ENCODE measurements at regions not wholly inside any gene's neighbourhood (a gene's known extent, or its start where the extent isn't known, plus 50 kb on each side); places are given as distances from the start of the nearest gene placed in this dataset.

GRCh38 chr5:61884252-61884855 is 421.7 kb upstream of the KIF2A start:
- TF ChIP-seq PPARA (CRISPR knock-in tag; IDR thresholded peaks at IDR 0.05; ENCODE audit: borderline replicate concordance) (no peak), RARB (CRISPR knock-in tag; IDR thresholded peaks at IDR 0.05) (no peak), ZNF70 (CRISPR knock-in tag; IDR thresholded peaks at IDR 0.05) (no peak), PATZ1 (CRISPR knock-in tag; IDR thresholded peaks at IDR 0.05; ENCODE audit: borderline replicate concordance) (no peak)
- ATAC-seq = no peak

- TF ChIP-seq TOX (CRISPR knock-in tag; IDR thresholded peaks at IDR 0.05; ENCODE audit: borderline replicate concordance) (no peak), ZNF8 (CRISPR knock-in tag; IDR thresholded peaks at IDR 0.05) (no peak), CSRNP3 (CRISPR knock-in tag; IDR thresholded peaks at IDR 0.05) (no peak), PATZ1 (CRISPR knock-in tag; IDR thresholded peaks at IDR 0.05; ENCODE audit: borderline replicate concordance) (no peak), TCF4 (CRISPR knock-in tag; IDR thresholded peaks at IDR 0.05; ENCODE audit: borderline replicate concordance) (no peak), CSDC2 (CRISPR knock-in tag; IDR thresholded peaks at IDR 0.05) (no peak)
- no peak for ATAC-seq
Observed at GRCh38 chr5:61886214-61886613, 419.8 kb upstream of the KIF2A start.

- TF ChIP-seq TOX (CRISPR knock-in tag; IDR thresholded peaks at IDR 0.05; ENCODE audit: borderline replicate concordance) (no peak), GLIS3 (CRISPR knock-in tag; IDR thresholded peaks at IDR 0.05) (no peak)
- ATAC-seq = no peak
Observed at GRCh38 chr5:61887271-61887670, 418.7 kb upstream of the KIF2A start.

- ATAC-seq = no peak
- TF ChIP-seq ZFP30 (CRISPR knock-in tag; IDR thresholded peaks at IDR 0.05) = no peak
- no peak for TF ChIP-seq ISL1 (CRISPR knock-in tag; IDR thresholded peaks at IDR 0.05)
- TF ChIP-seq PPARA (CRISPR knock-in tag; IDR thresholded peaks at IDR 0.05; ENCODE audit: borderline replicate concordance) = no peak
- TF ChIP-seq ESRRG (CRISPR knock-in tag; IDR thresholded peaks at IDR 0.05) = no peak
- TF ChIP-seq TSHZ2 (CRISPR knock-in tag; IDR thresholded peaks at IDR 0.05) = no peak
- no peak for TF ChIP-seq GLIS3 (CRISPR knock-in tag; IDR thresholded peaks at IDR 0.05)
- no peak for TF ChIP-seq ARNTL (CRISPR knock-in tag; IDR thresholded peaks at IDR 0.05; ENCODE audit: borderline replicate concordance, low read depth)
- no peak for TF ChIP-seq OSR1 (CRISPR knock-in tag; IDR thresholded peaks at IDR 0.05)
- no peak for TF ChIP-seq ZNF8 (CRISPR knock-in tag; IDR thresholded peaks at IDR 0.05)
- no peak for TF ChIP-seq ZFP3 (CRISPR knock-in tag; IDR thresholded peaks at IDR 0.05)
- TF ChIP-seq POU6F1 (CRISPR knock-in tag; IDR thresholded peaks at IDR 0.05; ENCODE audit: borderline replicate concordance, low read depth) = no peak
- no peak for TF ChIP-seq TCF4 (CRISPR knock-in tag; IDR thresholded peaks at IDR 0.05; ENCODE audit: borderline replicate concordance)
Observed at GRCh38 chr5:61894046-61894445, 412.0 kb upstream of the KIF2A start.
